ENCODE measurements at regions not wholly inside any gene's neighbourhood (a gene's known extent, or its start where the extent isn't known, plus 50 kb on each side); places are given as distances from the start of the nearest gene placed in this dataset.

GRCh38 chr18:22813648-22814328, 119.3 kb upstream of the RBBP8 start:
- no peak overlapping the region for H3K9ac ChIP-seq (ENCODE audit: low read length)
- H3K79me2 ChIP-seq (ENCODE audit: low read length): no peaks in the 10 kb centered on the region
- peaks cover 12% of the 10 kb centered on the region; the same call in 1 of the 2 replicates for H3K4me1 ChIP-seq (ENCODE audit: low read length)
- no peak overlapping the region for H3K27ac ChIP-seq (ENCODE audit: low read length)
- DNase-seq: peak; percentile 62
- no peaks in the 10 kb centered on the region for H3K9me2 ChIP-seq (replicated peaks; ENCODE audit: insufficient read depth, low read length)
- no peak overlapping the region for H3K4me2 ChIP-seq (ENCODE audit: low read depth, low read length)
- H3K27me3 ChIP-seq (replicated peaks; ENCODE audit: insufficient read depth, low read length): no peaks in the 10 kb centered on the region
- no peaks in the 10 kb centered on the region for H3K36me3 ChIP-seq (replicated peaks; ENCODE audit: insufficient read depth, low read length)
- no peak overlapping the region for H3K4me3 ChIP-seq (ENCODE audit: low read length)
- H3K9me3 ChIP-seq (replicated peaks; ENCODE audit: insufficient read depth, low read length): no peaks in the 10 kb centered on the region
- peak; percentile 88 for TF ChIP-seq CTCF (IDR thresholded peaks at IDR 0.05; ENCODE audit: low read length)
- no peak for TF ChIP-seq EZH2 (optimal IDR thresholded peaks at IDR 0.05; ENCODE audit: low read depth, low read length)
- TF ChIP-seq EZH2phosphoT487 (IDR thresholded peaks at IDR 0.05; ENCODE audit: low read length): no peak
- H3F3A ChIP-seq (ENCODE audit: insufficient read depth, low read length): no peaks in the 10 kb centered on the region
- H2AFZ ChIP-seq (ENCODE audit: low read length): no peak overlapping the region
- no peaks in the 10 kb centered on the region for H4K20me1 ChIP-seq (ENCODE audit: insufficient read depth, low read length)

- Histone ChIP-seq H3K27ac (ENCODE audit: low read length) (no peak overlapping the region), H3K9me3 (replicated peaks; ENCODE audit: insufficient read depth, low read length) (no peaks in the 10 kb centered on the region), H3K4me2 (ENCODE audit: low read depth, low read length) (no peak overlapping the region), H3F3A (ENCODE audit: insufficient read depth, low read length) (no peaks in the 10 kb centered on the region), H3K9ac (ENCODE audit: low read length) (no peak overlapping the region), H3K79me2 (ENCODE audit: low read length) (no peaks in the 10 kb centered on the region), H3K4me1 (ENCODE audit: low read length) (peaks cover 12% of the 10 kb centered on the region; the same call in 1 of the 2 replicates), H3K36me3 (replicated peaks; ENCODE audit: insufficient read depth, low read length) (no peaks in the 10 kb centered on the region), H2AFZ (ENCODE audit: low read length) (no peak overlapping the region), H3K9me2 (replicated peaks; ENCODE audit: insufficient read depth, low read length) (no peaks in the 10 kb centered on the region), H3K4me3 (ENCODE audit: low read length) (no peak overlapping the region), H3K27me3 (replicated peaks; ENCODE audit: insufficient read depth, low read length) (no peaks in the 10 kb centered on the region), H4K20me1 (ENCODE audit: insufficient read depth, low read length) (no peaks in the 10 kb centered on the region)
- TF ChIP-seq EZH2 (optimal IDR thresholded peaks at IDR 0.05; ENCODE audit: low read depth, low read length) (no peak), EZH2phosphoT487 (IDR thresholded peaks at IDR 0.05; ENCODE audit: low read length) (no peak), CTCF (IDR thresholded peaks at IDR 0.05; ENCODE audit: low read length) (no peak)
- no peak for DNase-seq
Observed at GRCh38 chr18:22814329-22814703, 118.8 kb upstream of the RBBP8 start.

GRCh38 chr18:22816266-22817176, 116.6 kb upstream of the RBBP8 start:
- H3K4me2 ChIP-seq (ENCODE audit: low read depth, low read length): no peak overlapping the region
- DNase-seq: no peak
- H3K4me3 ChIP-seq (ENCODE audit: low read length): no peak overlapping the region
- no peaks in the 10 kb centered on the region for H3K9me3 ChIP-seq (replicated peaks; ENCODE audit: insufficient read depth, low read length)
- H3K9me2 ChIP-seq (replicated peaks; ENCODE audit: insufficient read depth, low read length): no peaks in the 10 kb centered on the region
- H4K20me1 ChIP-seq (ENCODE audit: insufficient read depth, low read length): no peaks in the 10 kb centered on the region
- H3K36me3 ChIP-seq (replicated peaks; ENCODE audit: insufficient read depth, low read length): no peaks in the 10 kb centered on the region
- H3F3A ChIP-seq (ENCODE audit: insufficient read depth, low read length): no peaks in the 10 kb centered on the region
- no peaks in the 10 kb centered on the region for H3K79me2 ChIP-seq (ENCODE audit: low read length)
- peaks cover 12% of the 10 kb centered on the region; the same call in 1 of the 2 replicates for H3K4me1 ChIP-seq (ENCODE audit: low read length)
- no peak overlapping the region for H3K27ac ChIP-seq (ENCODE audit: low read length)
- no peaks in the 10 kb centered on the region for H3K27me3 ChIP-seq (replicated peaks; ENCODE audit: insufficient read depth, low read length)
- H2AFZ ChIP-seq (ENCODE audit: low read length): no peak overlapping the region
- TF ChIP-seq EZH2 (optimal IDR thresholded peaks at IDR 0.05; ENCODE audit: low read depth, low read length) (no peak), EZH2phosphoT487 (IDR thresholded peaks at IDR 0.05; ENCODE audit: low read length) (no peak), CTCF (IDR thresholded peaks at IDR 0.05; ENCODE audit: low read length) (no peak)
- no peak overlapping the region for H3K9ac ChIP-seq (ENCODE audit: low read length)

Data from MM.1S (cell line).